NCI-H82 treated with DMSO at 0.1 percent for 48 hours (cell line): ENCODE measurements at regions not wholly inside any gene's neighbourhood (a gene's known extent, or its start where the extent isn't known, plus 50 kb on each side); places are given as distances from the start of the nearest gene placed in this dataset.
A peak's percentile ranks its signal among the peaks of the same experiment; 100 is the strongest.
"Not testable (repeated sequence)": the region's sequence is repeated elsewhere in the genome, so short reads cannot be mapped to it uniquely, and the experiment has no call there.

Experiments used
- DNase-seq: peaks from one replicate; lab custom pipeline; 2025; ENCODE audit not compliant: unreplicated experiment; lab: John Stamatoyannopoulos, UW

DNA sequence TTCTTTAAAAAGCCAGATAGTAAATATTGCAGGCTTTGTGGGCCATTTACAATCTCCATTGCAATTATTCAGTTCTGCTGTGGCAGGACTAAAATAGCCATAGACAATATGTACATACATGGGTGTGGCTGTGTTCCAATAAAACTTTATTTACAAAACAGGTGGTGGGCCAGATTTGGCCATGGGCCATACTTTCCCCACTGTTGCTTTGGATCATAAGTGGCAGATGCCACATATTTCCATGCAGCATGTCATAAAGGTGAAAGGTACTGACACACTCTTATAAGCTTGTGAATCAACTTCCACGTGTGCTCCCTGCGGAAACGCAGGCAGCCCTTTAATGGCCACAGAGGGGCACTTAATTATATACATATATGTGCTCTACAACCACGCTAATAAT is 244.4 kb upstream of the FOXN3 start:
- no peak for DNase-seq

DNA sequence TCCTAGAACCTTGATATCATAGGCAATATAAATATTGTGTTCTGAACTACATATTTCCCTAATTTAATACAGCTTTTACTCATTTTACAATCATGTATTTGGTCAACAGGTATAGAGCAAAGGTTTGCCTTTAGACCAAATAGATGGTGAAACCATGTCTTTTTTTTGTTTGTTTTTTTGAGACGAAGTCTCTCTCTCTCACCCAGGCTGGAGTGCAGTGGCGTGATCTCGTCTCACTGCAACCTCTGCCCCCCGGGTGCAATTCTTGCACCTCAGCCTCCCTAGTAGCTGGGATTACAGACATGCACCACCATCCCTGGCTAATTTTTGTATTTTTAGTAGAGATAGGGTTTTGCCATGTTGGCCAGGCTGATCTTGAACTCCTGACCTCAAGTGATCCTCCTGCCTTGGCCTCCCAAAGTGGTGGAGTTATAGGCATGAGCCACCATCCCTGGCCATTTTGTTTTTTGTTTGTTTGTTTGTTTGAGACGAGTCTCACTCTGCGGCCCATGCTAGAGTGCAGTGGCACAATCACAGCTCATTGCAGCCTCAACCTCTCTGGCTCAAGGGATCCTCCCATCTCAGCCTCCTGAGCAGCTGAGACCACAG is 243.7 kb upstream of the FOXN3 start:
- not testable (repeated sequence) for DNase-seq

- DNase-seq: no peak
These were observed 243.1 kb upstream of the FOXN3 start for GRCh38 chr14:89660166-89660565.

DNA sequence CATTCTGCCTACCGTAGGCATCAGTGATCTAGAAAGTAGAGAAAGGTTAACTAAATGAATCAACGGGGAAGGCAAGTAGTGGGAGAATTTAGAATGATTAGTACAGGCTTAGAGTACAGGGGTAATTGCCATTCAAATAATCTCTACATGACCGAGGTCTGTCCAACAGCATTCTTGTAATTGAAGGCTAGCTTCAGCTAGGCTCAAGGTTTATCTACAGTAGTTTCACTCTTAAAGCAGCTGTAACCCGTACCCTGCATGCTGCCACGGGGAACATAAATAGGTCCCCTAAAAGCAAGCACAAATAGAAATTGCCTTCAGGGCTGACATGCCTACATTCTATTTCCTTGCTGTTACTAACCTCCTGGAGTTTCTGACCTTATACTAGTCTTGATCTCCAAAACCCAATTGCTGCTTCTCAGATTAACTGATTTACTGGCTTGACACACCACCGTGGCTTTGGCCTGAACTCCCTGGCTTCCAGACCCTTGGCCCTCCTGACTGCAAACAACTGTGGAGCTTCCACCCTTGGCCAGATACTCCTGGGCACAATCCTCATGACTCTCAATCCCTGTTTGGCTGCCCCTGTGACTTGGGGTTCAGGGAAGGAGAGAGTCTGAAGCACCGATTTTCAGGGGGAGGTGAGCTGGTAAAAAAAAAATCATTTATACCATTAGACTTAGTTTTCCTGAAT is 242.1 kb upstream of the FOXN3 start:
- no peak for DNase-seq

- DNase-seq: no peak
These were observed 240.0 kb upstream of the FOXN3 start for GRCh38 chr14:89657014-89657413.

GRCh38 chr14:89654998-89655397 is 238.0 kb upstream of the FOXN3 start:
- DNase-seq: no peak

DNA sequence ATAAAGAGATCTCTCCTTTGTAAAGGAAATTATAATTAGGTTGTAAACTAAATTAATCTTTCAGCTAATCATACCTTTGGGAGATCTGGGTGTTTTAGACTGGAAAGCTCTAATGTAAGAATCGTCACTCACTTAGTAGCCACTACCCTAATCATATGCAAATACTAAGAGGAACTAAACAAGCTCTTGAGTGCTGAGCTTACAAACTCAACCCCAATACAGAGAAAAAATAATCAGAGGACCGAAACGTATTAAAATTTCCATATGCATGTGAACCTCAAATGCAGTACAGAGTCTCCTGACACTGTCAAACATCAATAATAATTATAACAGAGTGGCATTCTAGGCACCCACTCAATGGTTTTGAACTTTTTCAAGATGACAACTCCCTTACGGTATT is 235.3 kb upstream of the FOXN3 start:
- no peak for DNase-seq

- peak; percentile 86 for DNase-seq
These were observed 234.8 kb upstream of the FOXN3 start for GRCh38 chr14:89651805-89652204.

- DNase-seq: no peak
These were observed 233.3 kb upstream of the FOXN3 start for GRCh38 chr14:89650077-89650978.

GRCh38 chr14:89649451-89650075 is 232.5 kb upstream of the FOXN3 start:
- no peak for DNase-seq

DNA sequence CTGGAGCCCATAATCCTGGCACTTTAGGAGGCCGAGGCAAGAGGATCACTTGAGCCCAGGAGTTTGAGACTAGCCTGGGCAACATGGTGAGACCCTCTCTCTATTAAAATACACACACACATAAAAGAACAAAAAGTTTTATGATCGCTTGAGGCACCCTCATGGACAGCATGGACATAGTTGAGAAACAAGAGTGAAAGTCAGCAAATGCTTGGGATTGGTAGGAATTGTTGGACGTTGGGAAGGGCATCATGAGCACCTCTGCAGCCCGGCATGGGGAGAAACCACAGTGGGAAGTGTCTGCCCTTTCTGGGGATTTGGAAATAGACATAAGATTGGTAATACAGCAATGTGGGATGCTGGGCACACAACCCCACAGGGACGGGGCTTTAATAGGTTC is 231.9 kb upstream of the FOXN3 start:
- DNase-seq: no peak

DNA sequence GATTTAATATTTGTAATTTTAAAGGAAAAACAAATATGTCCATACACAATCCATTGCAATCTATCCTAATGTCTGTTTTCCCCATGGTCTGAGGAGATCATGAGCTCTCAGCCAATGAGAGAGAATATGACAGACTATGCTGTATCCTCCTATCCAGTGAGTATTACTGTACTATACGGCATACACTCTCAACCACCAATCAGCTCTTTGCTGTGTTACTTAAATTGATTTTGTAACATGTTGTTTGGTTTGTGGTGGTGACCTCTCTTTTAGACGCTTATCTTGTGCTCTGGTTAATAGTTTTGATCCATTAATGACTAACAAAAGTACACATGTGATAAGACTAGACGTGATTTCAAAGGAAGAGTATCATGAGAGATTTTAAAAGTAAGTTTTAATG is 231.5 kb upstream of the FOXN3 start:
- DNase-seq: no peak

DNA sequence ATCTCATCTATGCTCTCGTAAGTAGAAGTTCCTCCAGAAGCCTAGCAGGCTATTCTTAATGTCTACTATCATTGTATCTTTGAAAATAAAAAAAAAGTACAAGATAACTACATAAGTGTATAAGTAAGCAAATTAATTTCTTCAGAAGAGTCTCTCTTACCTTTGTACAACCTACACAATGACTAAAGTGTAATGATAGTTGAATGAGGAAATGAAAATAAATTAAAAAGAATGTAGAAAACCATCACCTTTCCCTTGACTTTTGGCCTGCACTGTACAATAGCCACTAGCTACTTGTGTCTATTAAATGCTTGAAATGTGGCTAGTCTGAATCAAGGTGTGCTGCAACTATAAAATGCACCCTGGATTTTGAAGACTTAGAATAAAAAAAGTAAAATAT is 229.9 kb upstream of the FOXN3 start:
- DNase-seq: no peak

DNA sequence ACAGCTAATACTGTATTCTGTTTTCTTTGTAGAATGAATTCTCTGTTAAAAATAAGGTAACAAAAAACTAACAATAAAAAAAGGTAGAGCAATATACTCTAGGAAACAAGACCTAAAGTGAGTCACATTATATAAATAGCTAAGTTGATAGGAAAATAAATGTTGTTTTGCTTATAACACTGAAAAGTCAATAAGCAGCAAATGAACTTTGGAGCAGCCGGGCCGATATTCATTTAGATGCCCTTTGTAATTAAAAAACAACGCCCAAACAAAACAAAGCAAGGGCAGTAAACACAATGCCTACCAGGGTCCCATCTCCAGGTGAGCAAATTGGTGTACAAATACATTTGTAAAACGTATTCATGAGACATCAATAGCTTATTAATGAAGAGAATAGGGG is 227.6 kb upstream of the FOXN3 start:
- no peak for DNase-seq

DNA sequence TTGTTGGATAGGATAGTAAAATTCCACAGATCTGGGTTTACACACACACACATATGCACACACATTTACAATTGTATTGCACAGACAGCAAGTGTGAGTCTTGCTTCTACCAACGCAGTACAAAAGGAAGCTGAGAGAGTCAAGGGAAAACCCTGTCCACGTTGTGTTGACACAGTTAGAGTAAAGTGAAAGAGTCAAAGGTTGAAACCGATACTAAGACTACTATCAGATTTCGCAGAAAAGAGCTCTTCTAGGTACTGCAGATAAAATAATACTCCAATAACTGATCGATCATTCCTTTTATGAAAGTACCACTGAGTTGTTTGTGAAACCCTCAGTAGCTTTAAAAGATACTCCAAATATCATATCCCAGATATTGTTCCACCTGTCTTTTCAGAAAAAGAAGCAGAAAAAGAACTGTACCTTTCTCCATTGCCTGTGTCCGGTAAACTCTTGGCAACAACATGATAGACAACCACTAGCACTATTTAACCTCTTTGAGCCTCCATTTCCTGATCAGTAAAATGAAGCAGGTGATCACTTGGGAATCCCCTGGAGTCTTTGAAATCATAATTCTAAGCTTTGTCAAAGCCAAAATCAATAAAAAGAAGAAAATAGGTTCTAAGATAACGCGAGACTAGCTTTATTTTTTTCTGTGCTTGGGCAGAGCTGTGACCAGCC is 224.6 kb upstream of the FOXN3 start:
- DNase-seq: no peak

- no peak for DNase-seq
These were observed 223.1 kb upstream of the FOXN3 start for GRCh38 chr14:89640141-89640540.

GRCh38 chr14:89639687-89640086 is 222.7 kb upstream of the FOXN3 start:
- no peak for DNase-seq

DNA sequence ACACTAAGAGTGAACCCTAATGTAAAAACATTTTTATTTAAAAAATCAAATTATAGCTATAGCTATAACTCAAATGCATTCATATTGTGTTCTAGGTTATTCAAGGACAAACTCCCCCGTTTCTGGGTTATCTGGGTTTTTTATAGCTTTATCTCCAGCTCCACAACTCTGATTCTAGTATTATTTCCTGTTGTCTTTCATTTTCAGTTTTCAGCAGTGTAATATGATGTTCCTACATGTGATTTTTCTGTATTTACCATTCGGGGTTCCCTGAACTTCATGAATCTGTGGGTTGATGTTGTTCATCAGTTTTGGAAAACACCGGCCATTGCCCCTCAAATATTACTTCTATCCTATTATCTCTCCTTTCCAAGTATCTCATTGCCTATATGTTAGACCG is 221.9 kb upstream of the FOXN3 start:
- no peak for DNase-seq

DNA sequence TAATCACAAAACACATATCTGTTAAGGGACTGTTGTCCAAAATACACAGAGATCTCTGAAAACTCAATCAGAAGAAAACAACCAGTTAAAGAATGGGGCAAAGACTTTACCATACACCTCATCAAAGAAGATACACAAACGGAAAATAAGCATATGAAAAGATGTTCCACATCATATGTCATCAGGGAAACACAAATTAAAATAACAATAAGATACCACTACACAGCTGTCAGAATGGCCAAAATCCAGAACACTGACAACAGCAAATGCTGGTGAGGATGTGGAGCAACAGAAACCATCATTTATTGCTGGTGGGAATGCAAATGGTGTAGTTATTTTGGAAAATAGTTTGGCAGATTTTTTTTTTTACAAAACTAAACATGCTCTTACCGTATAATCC is 220.5 kb upstream of the FOXN3 start:
- DNase-seq: no peak

- DNase-seq: no peak
These were observed 218.6 kb upstream of the FOXN3 start for GRCh38 chr14:89635615-89636014.

- DNase-seq: no peak
These were observed 217.0 kb upstream of the FOXN3 start for GRCh38 chr14:89634037-89634436.
